ENCODE measurements at regions not wholly inside any gene's neighbourhood (a gene's known extent, or its start where the extent isn't known, plus 50 kb on each side); places are given as distances from the start of the nearest gene placed in this dataset.

DNA sequence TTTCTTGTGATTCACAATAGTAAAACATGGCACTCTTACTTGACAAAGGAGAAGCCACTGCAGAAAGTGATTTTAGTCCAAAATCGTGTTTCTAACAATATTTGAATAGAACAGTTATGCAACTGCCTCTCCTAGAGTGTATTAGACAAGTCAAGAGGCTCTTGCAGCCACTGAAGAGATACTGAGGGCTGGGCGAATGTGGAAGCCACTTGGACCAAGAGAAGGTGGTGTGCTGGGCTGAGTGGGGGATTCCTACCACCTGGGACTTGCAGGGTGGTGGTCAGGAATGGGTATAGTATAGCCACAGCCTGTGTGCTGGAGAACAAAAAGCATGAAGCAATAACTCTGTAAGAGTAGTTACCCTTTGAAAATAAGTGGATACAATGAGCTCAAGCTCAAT lies 223.8 kb upstream of the DNAJC19 start:
- CTCF ChIA-PET (ENCODE audit: partially characterized antibody) = interaction anchor here (1.4 to 3.1 kb wide), 3 partner anchors 16 to 172 kb away, joined by 3 to 15 read pairs (median 4); no protein-coding TSS in a partner anchor
- H3K56ac ChIP-seq (replicated peaks; ENCODE audit: insufficient read length, low read depth, low read length) = no peak overlapping the region

More for the DNA sequence above, 223.8 kb upstream of the DNAJC19 start:
- POLR2A ChIA-PET (ENCODE audit: partially characterized antibody) = no interaction called here
- 91% methylated on average over 2 of the region's 2 CpGs; no CpG with 5 or more reads in 1 of the 2 experiments for WGBS, 2 experiments (ENCODE audit: extremely low coverage in 1 of 2, insufficient coverage in 1 of 2, insufficient read length in 1 of 2, insufficient replicate concordance in 2 of 2, low coverage in 1 of 2, low lambda C conversion rate in 2 of 2, missing lambda C conversion rate in 1 of 2)
- H3K18ac ChIP-seq (ENCODE audit: extremely low read depth, low read length) = no peak overlapping the region
- no peak overlapping the region for H3K14ac ChIP-seq (ENCODE audit: insufficient read length)
- no peaks in the 10 kb centered on the region for H3K79me1 ChIP-seq (ENCODE audit: low read depth, low read length)
- no peak overlapping the region for H2AK5ac ChIP-seq (ENCODE audit: low read depth, low read length)
- no peaks in the 10 kb centered on the region for H3K4me1 ChIP-seq (replicated peaks in 1 of 4; ENCODE audit: control insufficient read depth in 3 of 4, insufficient read depth in 4 of 4, low read length in 3 of 4)
- no peak overlapping the region for H3K4me3 ChIP-seq (ENCODE audit: extremely low read depth in 1 of 4, insufficient read depth in 2 of 4, low read depth in 3 of 4, low read length in 4 of 4)
- H2AFZ ChIP-seq (ENCODE audit: low read length) = no peak overlapping the region
- FAIRE-seq = no peak
- no peaks in the 10 kb centered on the region for H3K79me2 ChIP-seq (ENCODE audit: control insufficient read depth in 1 of 2, insufficient read depth in 2 of 2, low read length in 2 of 2)
- H3K9ac ChIP-seq (replicated peaks in 1 of 4; ENCODE audit: extremely low read depth in 1 of 4, low read depth in 3 of 4, low read length in 3 of 4) = no peak overlapping the region
- no peak overlapping the region for H2BK12ac ChIP-seq (ENCODE audit: low read depth, low read length)
- no peak for TF ChIP-seq MAFK (IDR thresholded peaks at IDR 0.05; ENCODE audit: low read depth, low read length)
- no peak for TF ChIP-seq MAX (IDR thresholded peaks at IDR 0.05)
- no peaks in the 10 kb centered on the region for H3K23me2 ChIP-seq (ENCODE audit: low read depth, low read length)
- no peak for DNase-seq (ENCODE audit: low read depth in 1 of 2, low spot score in 2 of 2)
- H3K27me3 ChIP-seq (replicated peaks in 1 of 4; ENCODE audit: control insufficient read depth in 3 of 4, extremely low read depth in 1 of 4, insufficient read depth in 3 of 4, low read length in 3 of 4) = no peaks in the 10 kb centered on the region
- H2BK15ac ChIP-seq (ENCODE audit: low read length) = no peak overlapping the region
- H4K5ac ChIP-seq (ENCODE audit: insufficient read length, low read depth, low read length) = no peak overlapping the region
- no peak overlapping the region for H3K27ac ChIP-seq (ENCODE audit: low read depth, low read length)
- no peaks in the 10 kb centered on the region for H3K9me3 ChIP-seq (ENCODE audit: insufficient read depth in 2 of 2, low read depth in 1 of 2, low read length in 1 of 2)
- H3K4ac ChIP-seq (replicated peaks; ENCODE audit: insufficient read length, low read depth, low read length) = no peak overlapping the region
- H4K8ac ChIP-seq (ENCODE audit: extremely low read depth, insufficient read depth, low read length) = no peak overlapping the region
- H3K4me2 ChIP-seq (ENCODE audit: insufficient read depth in 1 of 2, low read depth in 2 of 2, low read length in 2 of 2) = no peak overlapping the region
- H3K36me3 ChIP-seq (ENCODE audit: control insufficient read depth in 2 of 4, insufficient read depth in 4 of 4, low read length in 3 of 4) = no peaks in the 10 kb centered on the region
- no peak overlapping the region for H2BK5ac ChIP-seq (ENCODE audit: low read depth, low read length)
- H4K91ac ChIP-seq (replicated peaks; ENCODE audit: insufficient read length, low read length) = no peak overlapping the region
- no peak overlapping the region for H2BK20ac ChIP-seq (ENCODE audit: low read length)
- no peak overlapping the region for H2BK120ac ChIP-seq (replicated peaks; ENCODE audit: low read depth, low read length)
- H4K20me1 ChIP-seq (replicated peaks in 1 of 2; ENCODE audit: control insufficient read depth in 1 of 2, insufficient read depth in 2 of 2, low read length in 2 of 2) = no peaks in the 10 kb centered on the region
- H3K23ac ChIP-seq (ENCODE audit: insufficient read length) = no peak overlapping the region
